Skin of body (tissue), 1 donor: ENCODE measurements at regions not wholly inside any gene's neighbourhood (a gene's known extent, or its start where the extent isn't known, plus 50 kb on each side); places are given as distances from the start of the nearest gene placed in this dataset.
"Not testable (repeated sequence)": the region's sequence is repeated elsewhere in the genome, so short reads cannot be mapped to it uniquely, and the experiment has no call there.

Source experiments
- DNase-seq: peaks from one replicate; lab custom pipeline; 2025; lab: John Stamatoyannopoulos, UW

DNA sequence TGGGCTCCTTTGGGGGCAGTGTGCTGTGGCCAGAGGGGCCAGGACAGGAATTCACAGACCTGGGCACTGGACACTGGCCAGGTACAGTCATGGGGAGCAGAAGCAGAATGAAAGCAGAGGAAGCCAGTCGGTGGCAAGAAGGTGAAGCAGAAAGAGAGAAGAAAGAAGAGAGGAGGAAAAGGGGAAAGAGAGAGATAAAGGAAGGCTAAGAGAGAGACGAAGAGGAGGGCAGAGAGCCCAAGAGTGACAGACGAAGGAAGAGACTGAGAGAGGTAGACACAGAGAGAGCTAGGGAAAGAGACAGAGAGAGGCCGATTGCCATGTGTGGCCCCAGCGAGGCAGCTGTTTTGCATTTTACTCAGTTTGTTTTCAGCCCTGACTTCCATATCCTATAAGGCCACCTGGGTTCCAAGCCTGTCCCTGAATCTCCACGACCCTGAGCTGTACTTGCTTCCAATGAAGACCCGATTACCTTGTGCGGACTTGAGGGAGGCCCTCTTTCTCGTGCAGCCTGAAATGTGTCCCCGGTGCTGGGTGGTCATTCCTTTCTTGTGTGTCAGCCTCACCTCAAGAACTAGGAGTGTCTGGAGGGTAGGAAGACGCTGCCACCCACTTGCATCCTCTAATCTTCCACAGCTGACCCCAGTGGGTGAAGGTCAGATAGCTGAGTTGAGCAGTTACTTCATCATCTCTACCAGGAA, 73.9 kb downstream of the LSM3 start:
- DNase-seq: no peak

DNA sequence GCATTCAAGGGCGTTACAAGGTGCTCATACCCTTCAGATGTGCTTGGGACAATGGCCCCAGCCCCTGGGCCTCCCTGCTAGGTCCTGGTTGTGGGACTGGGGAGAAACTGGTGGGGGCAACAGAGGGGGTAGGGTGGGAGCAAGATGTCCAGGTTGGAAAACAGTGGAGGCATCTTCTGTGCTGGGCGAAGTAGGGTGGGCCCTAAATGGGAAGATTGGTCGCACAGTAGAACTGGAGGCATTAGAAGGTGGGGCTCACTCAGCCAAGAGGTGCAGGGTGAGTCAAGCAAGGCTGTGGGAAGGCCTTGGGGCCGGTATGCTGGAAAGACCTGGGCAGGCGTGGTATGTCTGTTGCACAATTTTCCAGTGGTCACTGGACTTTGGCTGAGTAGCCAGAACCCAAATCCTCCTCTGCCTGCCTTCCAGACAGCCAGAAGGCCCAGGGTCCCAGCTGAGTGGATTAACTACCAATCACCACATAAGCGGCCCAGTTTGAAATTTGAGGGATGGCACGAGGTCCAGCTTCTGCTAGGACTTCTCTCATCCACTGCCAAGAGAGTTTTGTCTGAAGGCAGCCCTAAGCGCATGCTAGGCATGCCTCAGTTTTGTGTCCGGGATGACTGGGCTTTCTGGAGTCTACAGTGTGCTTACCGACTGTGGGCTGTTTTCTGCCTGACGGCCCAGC, 74.5 kb downstream of the LSM3 start:
- no peak for DNase-seq

- DNase-seq: no peak
Observed at GRCh38 chr3:14253707-14254382, 75.2 kb downstream of the LSM3 start.

DNA sequence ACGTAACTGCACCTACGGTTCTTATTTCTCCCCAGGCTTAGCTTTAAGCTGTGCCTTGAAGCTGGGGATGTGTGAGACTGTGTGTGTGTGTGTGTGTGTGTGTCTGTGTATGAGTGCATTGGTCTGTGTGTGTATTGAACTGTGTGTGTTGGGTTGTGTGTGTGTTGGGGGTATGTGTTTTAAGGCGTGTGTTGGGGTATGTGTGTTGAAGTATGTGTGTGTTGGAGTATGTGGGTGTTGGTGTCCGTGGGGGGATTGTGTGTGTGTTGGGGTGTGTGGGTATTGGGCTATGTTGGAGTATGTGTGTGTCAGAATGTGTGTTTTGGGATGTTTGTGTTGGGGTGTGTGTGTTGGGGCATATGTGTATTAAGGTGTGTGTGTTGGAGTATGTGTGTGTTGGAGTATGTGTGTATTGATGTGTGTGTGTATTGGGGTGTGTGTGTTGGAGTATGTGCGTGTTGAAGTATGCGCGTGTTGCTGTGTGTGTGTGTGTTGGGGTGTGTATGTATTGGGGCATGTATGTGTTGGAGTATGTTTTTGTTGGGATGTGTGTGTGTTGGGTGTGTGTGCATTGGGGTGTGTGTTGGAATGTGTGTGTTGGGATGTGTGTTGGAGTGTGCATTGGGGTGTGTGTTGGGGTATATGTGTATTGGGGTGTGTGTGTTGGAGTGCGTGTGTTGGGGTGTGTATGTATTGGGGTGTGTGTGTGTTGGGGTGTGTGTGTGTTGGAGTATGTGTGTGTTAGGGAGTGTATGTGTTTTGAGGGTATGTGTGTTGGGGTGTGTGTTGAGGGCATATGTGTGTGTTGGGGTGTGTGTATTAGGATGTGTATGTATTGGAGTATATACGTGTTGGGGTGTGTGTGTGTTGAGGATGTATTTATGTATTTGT, 76.4 kb downstream of the LSM3 start:
- DNase-seq: no peak

DNA sequence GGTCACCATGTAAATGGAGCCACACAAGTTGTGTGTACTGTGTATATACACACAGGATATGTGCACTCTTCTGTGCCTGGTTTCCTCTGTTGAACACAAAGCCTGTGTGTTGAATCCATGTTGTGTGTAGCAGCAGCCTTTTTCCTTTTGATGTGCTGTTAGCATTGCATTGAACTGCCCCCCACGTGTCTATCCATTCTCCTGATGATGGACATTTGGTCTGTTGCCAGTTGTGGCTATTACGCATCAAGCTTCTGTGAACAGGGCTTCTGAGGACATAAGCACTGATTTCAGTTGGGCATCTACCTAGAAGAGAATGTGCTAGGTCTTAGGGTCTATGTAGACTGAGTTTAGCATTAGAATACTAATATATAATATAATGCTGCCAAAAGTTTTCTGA, 77.4 kb downstream of the LSM3 start:
- no peak for DNase-seq

DNA sequence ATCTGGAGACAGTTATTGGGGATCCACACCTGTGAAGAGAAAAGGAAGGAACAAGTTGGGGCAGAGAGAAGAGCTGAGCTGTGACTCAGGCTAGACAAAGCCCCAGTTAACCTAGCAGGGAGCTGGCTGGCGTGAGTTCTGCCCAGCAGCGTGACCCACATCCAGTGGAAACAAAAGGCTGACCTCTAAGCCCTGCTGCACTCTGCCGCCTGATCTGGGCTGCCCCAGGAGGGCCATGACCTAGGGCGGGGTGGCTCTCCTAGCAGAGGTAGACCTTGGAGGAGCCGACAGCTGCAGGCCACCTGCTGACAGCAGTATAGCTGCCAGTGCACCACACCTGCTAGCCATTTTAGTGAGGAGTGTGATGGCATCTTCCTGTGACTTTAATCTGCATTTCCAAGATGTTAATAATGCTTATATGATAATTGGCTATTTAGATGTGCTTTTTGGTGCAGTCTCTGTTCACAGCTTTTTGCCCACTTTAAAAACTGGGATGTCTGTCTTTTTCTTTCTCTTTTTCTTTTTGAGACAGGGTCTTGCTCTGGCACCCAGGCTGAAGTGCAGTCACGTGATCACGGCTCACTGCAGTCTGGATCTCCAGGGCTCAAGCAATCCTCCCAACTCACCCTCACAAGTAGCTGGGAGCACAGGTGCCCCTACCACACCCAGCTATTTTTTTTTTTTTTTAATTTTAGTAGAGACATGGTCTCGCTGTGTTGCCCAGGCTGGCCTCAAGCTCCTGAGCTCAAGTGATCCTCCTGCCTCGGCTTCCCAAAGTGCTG, 78.1 kb downstream of the LSM3 start:
- DNase-seq: no peak

DNA sequence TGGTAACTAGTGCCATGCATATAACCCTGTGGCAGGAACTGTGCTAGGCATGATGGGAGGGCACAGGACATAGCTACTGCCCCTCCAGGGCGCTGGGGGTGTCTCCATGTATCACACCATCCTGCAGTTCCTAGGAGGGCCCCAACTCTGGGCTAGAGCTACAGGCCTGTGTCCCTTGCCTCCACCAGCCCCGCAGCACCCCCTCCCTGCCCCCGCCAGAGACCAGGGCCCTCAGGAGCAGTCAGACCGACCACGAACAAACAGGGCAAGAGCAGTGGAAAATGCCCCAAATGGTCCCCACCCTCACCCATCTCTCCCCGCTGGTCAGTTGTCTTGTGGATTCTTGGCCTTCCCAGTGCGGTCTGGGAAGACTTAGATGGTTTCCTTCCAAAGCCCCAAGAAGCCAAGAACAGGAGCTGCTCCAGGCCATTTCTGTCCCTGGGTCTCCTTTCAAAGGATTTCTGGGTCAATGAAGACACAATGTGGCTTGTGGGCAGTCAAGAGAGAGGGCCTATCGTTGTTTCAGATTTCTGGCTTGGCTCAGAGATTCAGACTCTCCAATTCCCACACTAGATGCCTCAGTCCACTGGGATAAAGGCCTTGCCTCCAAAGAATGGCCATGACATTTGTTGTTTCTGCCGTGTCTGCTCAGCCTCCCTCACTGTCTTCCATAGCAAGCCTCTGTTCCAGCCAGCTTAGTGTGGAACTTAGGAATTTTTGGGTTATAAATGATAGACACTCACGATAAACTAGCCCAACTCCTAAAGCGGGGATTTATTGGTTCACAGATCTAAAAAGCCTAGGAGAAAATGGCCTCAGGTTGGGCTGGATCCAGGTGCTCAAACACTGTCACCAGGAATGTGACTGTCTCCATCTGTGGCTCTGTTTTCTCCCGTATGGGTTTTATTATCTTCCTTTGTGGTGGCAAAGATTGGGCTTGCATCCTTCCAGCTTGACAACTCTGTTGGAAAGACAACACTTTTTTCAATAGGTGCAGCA, 80.6 kb downstream of the LSM3 start:
- DNase-seq: no peak

DNA sequence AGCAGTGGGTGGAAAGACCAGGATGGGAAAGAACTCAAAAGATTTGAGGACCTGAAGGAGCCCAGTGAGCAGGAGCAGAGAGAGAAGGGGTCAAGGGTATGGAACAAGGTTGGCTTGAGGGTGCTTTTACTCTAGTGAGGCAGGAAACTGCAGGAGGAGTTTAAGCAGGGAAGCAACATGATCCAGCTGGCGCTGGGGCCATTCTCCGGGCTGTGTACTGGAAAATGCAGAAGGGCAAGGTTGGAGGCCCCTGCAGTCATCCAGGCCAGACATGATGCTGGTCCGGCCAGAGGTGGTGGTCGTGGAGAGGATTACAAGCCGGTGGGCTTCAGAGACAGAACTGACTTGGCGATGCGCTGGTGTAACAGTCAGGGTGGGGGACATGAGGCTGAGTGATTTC, 81.8 kb downstream of the LSM3 start:
- DNase-seq: no peak

DNA sequence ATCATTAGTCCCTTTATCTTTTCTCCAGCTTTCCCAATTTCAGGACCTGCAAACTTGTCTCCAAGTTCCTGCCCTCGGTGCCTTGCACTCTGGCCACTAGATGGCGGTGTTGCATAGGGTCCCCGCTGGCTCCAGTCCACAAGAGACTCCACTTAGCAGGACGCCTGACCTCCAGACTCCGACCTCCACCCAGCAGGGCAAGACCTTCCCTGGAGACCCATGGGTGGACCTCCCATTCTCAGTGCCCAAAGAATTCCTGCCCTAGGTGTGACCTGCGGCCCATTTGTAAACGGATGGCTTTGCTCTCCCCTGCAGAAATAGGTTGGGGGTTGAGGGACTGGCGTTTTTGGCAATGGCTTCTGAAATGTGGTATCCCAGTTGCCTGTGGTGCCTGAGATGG, 82.6 kb downstream of the LSM3 start:
- peak; percentile 72 for DNase-seq

DNA sequence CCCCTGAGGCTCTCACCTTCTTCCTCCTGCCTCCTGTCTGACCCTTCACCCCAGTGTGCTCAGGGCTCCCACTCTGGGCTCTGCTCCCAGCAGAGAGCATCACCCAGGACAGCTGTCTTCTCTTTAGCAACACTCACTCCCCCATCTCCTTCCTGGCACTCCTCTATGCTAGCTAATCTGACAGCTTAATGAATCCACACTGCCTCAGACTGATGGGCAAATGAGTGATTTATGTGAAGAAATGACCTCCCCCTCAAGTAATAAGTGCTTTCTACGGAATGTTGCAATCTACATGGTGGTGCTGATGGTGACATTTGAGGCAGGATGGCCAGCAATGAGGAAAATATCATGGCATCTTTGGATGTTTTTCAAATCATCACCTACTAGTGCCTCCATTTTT, 83.6 kb downstream of the LSM3 start:
- DNase-seq: no peak

GRCh38 chr3:14262867-14263266, 84.2 kb downstream of the LSM3 start:
- DNase-seq: no peak

DNA sequence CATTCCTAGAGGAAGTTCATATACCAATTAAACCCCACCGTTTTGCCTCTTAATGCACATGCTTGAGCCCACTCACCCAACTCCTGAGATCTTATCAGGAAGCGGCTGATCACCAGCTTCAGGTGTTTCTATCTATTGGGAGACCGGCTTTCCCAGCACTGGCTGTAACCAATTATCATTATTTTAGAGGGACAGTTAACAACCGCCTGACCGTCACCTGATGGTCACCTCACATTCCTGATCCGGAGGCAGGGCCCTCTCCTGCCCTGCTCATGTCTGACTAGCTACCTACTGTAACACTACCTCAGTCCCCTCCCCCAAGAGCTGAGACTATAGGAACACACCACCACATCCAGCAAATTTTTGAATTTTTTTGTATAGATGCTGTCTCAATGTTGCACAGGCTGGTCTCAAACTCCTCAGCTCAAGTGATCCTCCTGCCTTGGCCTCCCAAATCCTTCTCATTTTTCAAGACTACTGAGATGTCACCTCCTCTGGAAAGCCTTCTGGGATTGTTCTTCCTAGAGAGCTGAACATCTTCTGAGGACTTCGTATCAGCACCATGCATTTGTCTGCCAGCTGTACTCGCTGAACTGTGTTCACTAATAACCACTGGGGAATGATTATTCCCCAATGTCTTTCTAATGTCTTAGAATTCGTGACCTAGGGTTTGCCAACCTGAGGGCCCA, 84.8 kb downstream of the LSM3 start:
- no peak for DNase-seq

GRCh38 chr3:14265246-14265962, 86.8 kb downstream of the LSM3 start:
- DNase-seq: no peak

GRCh38 chr3:14266361-14266760, 87.7 kb downstream of the LSM3 start:
- DNase-seq: peak; percentile 36

DNA sequence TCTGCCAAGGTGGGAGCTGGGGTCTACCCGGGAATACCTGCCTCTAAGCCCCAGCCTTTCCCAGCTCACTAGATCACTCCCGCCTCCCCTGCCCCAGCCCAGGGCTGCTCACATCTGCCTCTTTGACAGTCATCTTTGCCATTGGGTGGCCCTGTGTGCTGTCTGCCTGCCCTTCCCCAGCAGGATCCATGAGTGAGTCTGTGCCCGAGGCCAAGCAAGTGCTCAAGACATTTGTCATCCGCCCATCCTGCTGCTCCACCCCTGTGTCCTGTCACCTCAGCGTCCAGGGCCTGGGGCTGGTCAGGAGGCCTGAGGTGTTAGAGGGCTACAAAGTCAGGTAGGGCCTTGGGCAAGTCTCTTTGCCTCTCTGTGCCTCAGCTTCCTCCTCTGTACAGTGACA, 89.4 kb downstream of the LSM3 start:
- DNase-seq: no peak

GRCh38 chr3:14268897-14269296, 90.3 kb downstream of the LSM3 start:
- no peak for DNase-seq

GRCh38 chr3:14272041-14272958, 93.7 kb downstream of the LSM3 start:
- not testable (repeated sequence) for DNase-seq
